ENCODE measurements at regions not wholly inside any gene's neighbourhood (a gene's known extent, or its start where the extent isn't known, plus 50 kb on each side); places are given as distances from the start of the nearest gene placed in this dataset.
"Not testable (repeated sequence)": the region's sequence is repeated elsewhere in the genome, so short reads cannot be mapped to it uniquely, and the experiment has no call there.

DNA sequence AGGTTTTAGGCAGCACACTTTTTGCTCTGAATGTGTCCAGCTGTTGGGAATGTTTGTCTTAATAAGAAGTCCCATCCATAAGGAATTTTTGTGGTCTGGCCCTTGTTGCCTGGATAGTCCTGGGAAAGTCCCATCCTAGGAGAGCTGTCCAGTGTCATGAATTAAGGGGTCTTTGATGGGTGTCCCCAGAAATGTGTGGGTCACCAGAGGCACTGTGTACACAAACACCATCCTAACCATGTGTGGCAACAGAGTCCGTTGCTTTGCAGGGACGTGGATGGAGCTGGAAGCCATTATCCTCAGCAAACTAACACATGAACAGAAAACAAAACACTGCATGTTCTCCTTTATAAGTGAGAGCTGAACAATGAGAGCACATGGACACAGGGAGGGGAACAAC, 111.9 kb downstream of the KCNJ12 start:
- TF ChIP-seq EZH2 (optimal IDR thresholded peaks at IDR 0.05; ENCODE audit: low read depth, low read length); CTCF (IDR thresholded peaks at IDR 0.05; ENCODE audit: low read length): not testable (repeated sequence)
